Right lobe of liver (tissue), 6 donors: ENCODE measurements at regions not wholly inside any gene's neighbourhood (a gene's known extent, or its start where the extent isn't known, plus 50 kb on each side); places are given as distances from the start of the nearest gene placed in this dataset.
"Not testable (repeated sequence)": the region's sequence is repeated elsewhere in the genome, so short reads cannot be mapped to it uniquely, and the experiment has no call there.

Experiments used
- ATAC-seq, 4 donors: fragments of 200-7000 bp; cut with Tn5 transposase; one replicate each; pipeline ENCODE4 v1.9.1; 2020; ENCODE audit warnings: mild to moderate bottlenecking in 4 of 4, moderate library complexity in 4 of 4
- DNase-seq, 3 donors: peaks; one replicate each; pipeline ENCODE4 v3.0.0-alpha.2; 2020
- H3K27ac ChIP-seq, 3 donors: fragments of 200-600 bp; one replicate each; pipeline ENCODE4 v1.8.0; 2022
- H3K27me3 ChIP-seq, 2 donors: fragments of 200-600 bp; one replicate each; pipeline ENCODE4 v1.8.0; 2022
- H3K36me3 ChIP-seq, 4 donors: fragments of 200-600 bp; sonication (generic) in 1 of 4; one replicate each; pipeline versions ENCODE4 v1.5.1 to v1.8.0; 2017 to 2022; ENCODE audit warnings: control low read depth in 1 of 4
- H3K4me1 ChIP-seq, 4 donors: fragments of 200-600 bp; sonication (generic) in 1 of 4; one replicate each; pipeline versions ENCODE4 v1.5.1 to v1.8.0; 2017 to 2022; ENCODE audit warnings: control low read depth in 1 of 4
- H3K4me3 ChIP-seq, 3 donors: fragments of 200-600 bp; one replicate each; pipeline ENCODE4 v1.8.0; 2022
- H3K9me3 ChIP-seq, 4 donors: fragments of 200-600 bp; sonication (generic) in 1 of 4; one replicate each; pipeline versions ENCODE4 v1.5.1 to v1.8.0; 2017 to 2022; ENCODE audit warnings: control low read depth in 1 of 4
- CTCF ChIP-seq, 4 donors: fragments of 200-600 bp in 3 of 4; fragments of 450-650 bp in 1 of 4; IDR thresholded peaks; one replicate each; pipeline versions ENCODE4 v1.5.1 to v1.8.0; 2016 to 2022; ENCODE audit warnings: antibody characterized with exemption in 4 of 4, mild to moderate bottlenecking in 2 of 4
- POLR2A ChIP-seq: fragments of 450-650 bp; IDR thresholded peaks from one replicate; pipeline ENCODE4 v1.6.1; 2017; ENCODE audit warnings: antibody characterized with exemption, mild to moderate bottlenecking
- WGBS: methylation state at CpG from one replicate; pipeline ENCODE4 v1.1.6; 2018; ENCODE audit warnings: low coverage, low lambda C conversion rate; ENCODE audit not compliant: insufficient coverage; ENCODE audit errors: missing lambda C conversion rate; 5-methylcytosine and 5-hydroxymethylcytosine counted together
- intact Hi-C, 2 donors: fragments of 100-400 bp; cut with DNase I; formaldehyde crosslinking; loops; one replicate each; pipeline versions ENCODE4 v1.11.2 to v1.14.1; 2022
- donor health status: DM: no; HTN: yes; CAD: no.
- donor health status: DM: no; HTN: no; CAD: no.
- donor health status: DM: no; HTN: no; CAD: no.
- donor health status: DM: no; HTN: yes; CAD: no.
- donor health status: DM: no; HTN: yes; CAD: no.

GRCh38 chr1:220475608-220476007 lies 52.3 kb upstream of the MARK1 start:
- H3K27ac ChIP-seq, H3K36me3 ChIP-seq, H3K4me1 ChIP-seq, H3K9me3 ChIP-seq, H3K27me3 ChIP-seq, intact Hi-C loops, H3K4me3 ChIP-seq, DNase-seq, ATAC-seq: not testable (repeated sequence)
- WGBS, result no CpG with 5 or more reads among the region's 35 CpGs

- WGBS, result 86% methylated on average over 4 of the region's 8 CpGs
- intact Hi-C loops, ATAC-seq: not testable (repeated sequence)
These were observed 52.8 kb upstream of the MARK1 start for GRCh38 chr1:220475141-220475540.

DNA sequence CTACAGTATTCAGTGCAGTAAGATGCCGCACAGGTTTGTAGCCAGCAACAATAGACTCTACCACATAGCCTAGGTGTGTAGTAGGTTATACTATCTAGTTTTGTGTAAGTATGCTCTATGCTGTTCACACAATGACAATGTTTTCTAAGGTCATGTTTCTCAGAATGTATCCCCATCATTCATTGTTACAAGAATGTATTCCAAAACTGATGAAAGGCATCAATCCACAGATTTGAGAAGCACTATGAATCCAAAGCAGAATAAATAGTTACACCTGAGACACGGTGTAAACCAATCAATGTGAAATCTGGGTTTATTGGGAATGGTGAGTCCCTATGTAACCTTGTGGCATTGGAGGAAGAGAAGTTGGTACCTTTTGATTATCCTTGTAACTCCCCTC lies 54.5 kb upstream of the MARK1 start:
- H3K27me3 ChIP-seq, result no peaks in the 10 kb centered on the region
- no peak for DNase-seq
- H3K4me3 ChIP-seq, result no peak overlapping the region
- intact Hi-C loops, result no loop called here
- no peaks in the 10 kb centered on the region for H3K9me3 ChIP-seq
- no peaks in the 10 kb centered on the region for H3K36me3 ChIP-seq
- H3K4me1 ChIP-seq, result no peaks in the 10 kb centered on the region
- TF ChIP-seq CTCF (IDR thresholded peaks at IDR 0.05) (no peak), POLR2A (no peak)
- WGBS, result 92% methylated on average over 2 of the region's 2 CpGs
- no peak for ATAC-seq
- no peak overlapping the region for H3K27ac ChIP-seq

More at GRCh38 chr1:220475141-220475540, 52.8 kb upstream of the MARK1 start:
- H3K27me3 ChIP-seq, DNase-seq, H3K4me1 ChIP-seq, H3K4me3 ChIP-seq, H3K27ac ChIP-seq, H3K36me3 ChIP-seq, H3K9me3 ChIP-seq: not testable (repeated sequence)

DNA sequence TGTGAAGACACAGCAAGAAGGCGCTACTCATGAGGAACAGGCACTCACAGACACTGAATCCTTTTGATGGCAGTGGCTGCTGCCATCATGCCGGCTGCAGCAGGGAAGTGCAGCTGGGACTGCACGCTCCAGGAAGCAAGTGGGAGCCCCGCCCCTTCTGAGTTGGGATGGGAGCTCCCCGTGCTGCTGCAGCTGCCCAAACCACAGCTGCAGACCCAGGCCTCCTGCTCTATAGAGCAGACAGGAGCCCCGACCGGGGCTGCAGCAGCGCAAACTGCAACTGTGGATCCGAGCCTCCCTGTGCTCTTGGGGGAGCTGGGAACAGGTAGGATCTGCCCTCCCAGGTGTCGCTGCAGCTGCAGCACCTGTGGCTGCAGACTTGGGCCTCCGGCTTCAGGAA lies 65.2 kb upstream of the MARK1 start:
- intact Hi-C loops, result no loop called here
- H3K27me3 ChIP-seq, result no peaks in the 10 kb centered on the region
- H3K36me3 ChIP-seq, result no peaks in the 10 kb centered on the region
- no peak overlapping the region for H3K4me3 ChIP-seq
- no peak for ATAC-seq
- TF ChIP-seq POLR2A (no peak), CTCF (IDR thresholded peaks at IDR 0.05) (no peak)
- 45% methylated on average over 2 of the region's 11 CpGs for WGBS
- no peaks in the 10 kb centered on the region for H3K9me3 ChIP-seq
- no peak overlapping the region for H3K27ac ChIP-seq
- H3K4me1 ChIP-seq, result no peaks in the 10 kb centered on the region
- no peak for DNase-seq

DNA sequence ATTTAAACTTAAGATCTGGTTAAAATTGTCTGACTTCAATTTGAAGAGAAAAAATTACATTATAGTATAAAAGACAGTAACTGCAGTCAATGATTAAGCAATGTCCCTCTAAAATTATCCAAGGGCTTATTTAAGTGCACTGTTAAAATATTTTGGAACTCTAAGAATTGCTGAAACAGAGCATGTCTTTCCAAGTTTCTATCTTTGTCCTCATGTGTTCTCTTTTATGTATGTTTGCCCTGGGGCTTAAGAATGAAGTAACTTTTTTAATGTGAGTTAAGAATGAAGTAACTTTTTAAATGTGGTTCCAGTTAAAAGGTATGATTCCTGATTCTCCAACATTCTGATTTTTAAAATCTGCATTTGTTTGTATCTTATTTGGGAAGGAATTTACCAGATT lies 69.0 kb upstream of the MARK1 start:
- H3K4me3 ChIP-seq, result no peak overlapping the region
- intact Hi-C loops, result no loop called here
- H3K9me3 ChIP-seq, result no peaks in the 10 kb centered on the region
- H3K27ac ChIP-seq, result no peak overlapping the region
- H3K36me3 ChIP-seq, result no peaks in the 10 kb centered on the region
- TF ChIP-seq CTCF (IDR thresholded peaks at IDR 0.05) (no peak), POLR2A (no peak)
- H3K4me1 ChIP-seq, result no peaks in the 10 kb centered on the region
- no peak for ATAC-seq
- no peaks in the 10 kb centered on the region for H3K27me3 ChIP-seq
- no peak for DNase-seq

DNA sequence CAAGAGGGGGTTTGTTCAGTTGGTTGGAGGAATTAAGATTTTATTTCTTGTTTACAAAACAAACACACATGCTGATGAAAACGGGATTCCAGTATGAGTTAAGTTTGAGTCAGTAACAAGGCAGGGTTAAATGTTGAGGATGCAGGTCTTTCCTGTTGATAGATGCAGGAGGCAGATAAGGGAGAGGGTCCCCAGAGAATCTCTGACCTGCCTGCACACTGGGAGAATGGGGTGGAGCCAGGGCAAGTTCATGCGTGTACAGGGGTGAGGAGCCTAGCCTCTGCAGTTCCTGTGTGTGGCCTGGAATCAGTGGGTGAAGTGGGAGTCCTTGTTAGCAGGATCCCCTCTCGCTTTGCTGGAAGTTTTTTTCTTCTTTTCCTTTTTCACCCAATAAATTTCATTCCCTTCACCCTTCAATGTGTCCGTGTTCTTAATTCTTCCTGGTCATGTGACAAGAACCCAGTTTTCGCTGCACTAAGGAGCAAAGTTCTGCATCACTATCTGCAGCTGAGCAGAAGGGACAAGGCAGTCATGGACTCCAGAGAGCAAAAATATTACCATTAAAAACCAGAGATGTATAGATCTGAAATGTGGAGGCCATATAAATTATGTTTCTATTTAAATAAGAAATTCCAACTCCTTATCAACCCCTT lies 69.9 kb upstream of the MARK1 start:
- H3K4me1 ChIP-seq, result no peaks in the 10 kb centered on the region
- WGBS, result 59% methylated on average over 5 of the region's 5 CpGs
- ATAC-seq, result no peak
- no peaks in the 10 kb centered on the region for H3K36me3 ChIP-seq
- no peak for DNase-seq
- intact Hi-C loops, result no loop called here
- H3K27ac ChIP-seq, result no peak overlapping the region
- H3K9me3 ChIP-seq, result no peaks in the 10 kb centered on the region
- H3K4me3 ChIP-seq, result no peak overlapping the region
- H3K27me3 ChIP-seq, result no peaks in the 10 kb centered on the region
- no peak for TF ChIP-seq POLR2A
